Activated B cell treated with CpG ODN at 0.5 μM for 24 hours (primary cell): ENCODE measurements at regions not wholly inside any gene's neighbourhood (a gene's known extent, or its start where the extent isn't known, plus 50 kb on each side); places are given as distances from the start of the nearest gene placed in this dataset.

Experiments used
- ATAC-seq: fragments of 200-7000 bp; cut with Tn5 transposase; one replicate; pipeline ENCODE4 v1.10.0; 2021; ENCODE audit warnings: low read depth, mild to moderate bottlenecking, moderate library complexity
- CTCF ChIA-PET: fragments of 350-600 bp; sonication (Branson Sonifier 250); formaldehyde crosslinking; loops from one replicate; lab custom pipeline; 2021; ENCODE audit warnings: antibody characterized with exemption; lab: Charles Lee
- POLR2A ChIA-PET: fragments of 350-600 bp; sonication (Branson Sonifier 250); formaldehyde crosslinking; loops from one replicate; lab custom pipeline; 2021; ENCODE audit warnings: antibody characterized with exemption; lab: Charles Lee
- DNase-seq: peaks from one replicate; pipeline ENCODE4 v3.0.0; 2022
- H3K27ac Mint-ChIP-seq: one replicate; pipeline ENCODE4 v1.8.0; 2020; ENCODE audit warnings: mixed read lengths
- H3K27me3 Mint-ChIP-seq: one replicate; pipeline ENCODE4 v1.8.0; 2021; ENCODE audit warnings: mixed read lengths
- H3K36me3 Mint-ChIP-seq: one replicate; pipeline ENCODE4 v1.8.0; 2021; ENCODE audit warnings: low read depth, mixed read lengths
- H3K4me1 Mint-ChIP-seq: one replicate; pipeline ENCODE4 v1.8.0; 2021; ENCODE audit warnings: mixed read lengths
- H3K4me3 Mint-ChIP-seq: one replicate; pipeline ENCODE4 v1.8.0; 2020; ENCODE audit warnings: mild to moderate bottlenecking, mixed read lengths
- H3K9me3 Mint-ChIP-seq: one replicate; pipeline ENCODE4 v1.8.0; 2020; ENCODE audit warnings: mixed read lengths
- CTCF ChIP-seq: fragments of 200-600 bp; IDR thresholded peaks from one replicate; pipeline ENCODE4 v1.8.0; 2022; ENCODE audit warnings: antibody characterized with exemption, mild to moderate bottlenecking
- intact Hi-C: fragments of 100-400 bp; cut with micrococcal nuclease; formaldehyde crosslinking; loops from one replicate; pipeline ENCODE4 v1.15.1; 2024

GRCh38 chr3:102183186-102183585 lies 251.6 kb upstream of the ZPLD1 start:
- CTCF ChIA-PET, result interaction anchor here (1.0 kb wide), 1 partner anchor 42 kb away, joined by 3 read pairs; no protein-coding TSS in a partner anchor
- no peaks in the 10 kb centered on the region for H3K9me3 Mint-ChIP-seq
- no peak for ATAC-seq
- DNase-seq, result no peak
- H3K27ac Mint-ChIP-seq, result no peak overlapping the region
- H3K4me3 Mint-ChIP-seq, result no peak overlapping the region
- no peak for TF ChIP-seq CTCF
- POLR2A ChIA-PET, result no interaction called here
- intact Hi-C loops, result no loop called here
- no peaks in the 10 kb centered on the region for H3K4me1 Mint-ChIP-seq
- no peaks in the 10 kb centered on the region for H3K27me3 Mint-ChIP-seq
- no peaks in the 10 kb centered on the region for H3K36me3 Mint-ChIP-seq

- Mint-ChIP-seq H3K9me3 (no peaks in the 10 kb centered on the region), H3K36me3 (no peaks in the 10 kb centered on the region), H3K27me3 (no peaks in the 10 kb centered on the region), H3K4me3 (no peak overlapping the region), H3K4me1 (no peaks in the 10 kb centered on the region), H3K27ac (no peak overlapping the region)
- intact Hi-C loops, result no loop called here
- ChIA-PET CTCF (interaction anchor here (1.0 kb wide), 1 partner anchor 42 kb away, joined by 3 read pairs; no protein-coding TSS in a partner anchor), POLR2A (no interaction called here)
- no peak for DNase-seq
- no peak for ATAC-seq
- TF ChIP-seq CTCF, result no peak
These were observed 251.2 kb upstream of the ZPLD1 start for GRCh38 chr3:102183623-102184022.

- Mint-ChIP-seq H3K27ac (no peak overlapping the region), H3K9me3 (no peaks in the 10 kb centered on the region), H3K4me1 (peaks cover 9% of the 10 kb centered on the region), H3K27me3 (no peaks in the 10 kb centered on the region), H3K36me3 (no peaks in the 10 kb centered on the region), H3K4me3 (no peak overlapping the region)
- intact Hi-C loops, result loop anchor here (2.0 kb wide), 1 partner anchor 13 kb away; no protein-coding TSS in a partner anchor
- ChIA-PET CTCF (interaction anchor here (0.8 kb wide), 1 partner anchor 10 kb away, joined by 3 read pairs; no protein-coding TSS in a partner anchor), POLR2A (no interaction called here)
- no peak for TF ChIP-seq CTCF
- no peak for ATAC-seq
- DNase-seq, result no peak
These were observed 245.3 kb upstream of the ZPLD1 start for GRCh38 chr3:102189541-102189940.

GRCh38 chr3:102189956-102190723 lies 244.7 kb upstream of the ZPLD1 start:
- intact Hi-C loops, result loop anchor here (2.0 kb wide), 2 partner anchors 13 to 15 kb away; no protein-coding TSS in a partner anchor
- Mint-ChIP-seq H3K36me3 (no peaks in the 10 kb centered on the region), H3K4me3 (no peak overlapping the region), H3K4me1 (peaks cover 11% of the 10 kb centered on the region), H3K9me3 (no peaks in the 10 kb centered on the region), H3K27ac (no peak overlapping the region), H3K27me3 (no peaks in the 10 kb centered on the region)
- ChIA-PET POLR2A (no interaction called here), CTCF (interaction anchor here (0.8 kb wide), 1 partner anchor 10 kb away, joined by 3 read pairs; no protein-coding TSS in a partner anchor)
- TF ChIP-seq CTCF, result no peak
- ATAC-seq, result no peak
- no peak for DNase-seq

DNA sequence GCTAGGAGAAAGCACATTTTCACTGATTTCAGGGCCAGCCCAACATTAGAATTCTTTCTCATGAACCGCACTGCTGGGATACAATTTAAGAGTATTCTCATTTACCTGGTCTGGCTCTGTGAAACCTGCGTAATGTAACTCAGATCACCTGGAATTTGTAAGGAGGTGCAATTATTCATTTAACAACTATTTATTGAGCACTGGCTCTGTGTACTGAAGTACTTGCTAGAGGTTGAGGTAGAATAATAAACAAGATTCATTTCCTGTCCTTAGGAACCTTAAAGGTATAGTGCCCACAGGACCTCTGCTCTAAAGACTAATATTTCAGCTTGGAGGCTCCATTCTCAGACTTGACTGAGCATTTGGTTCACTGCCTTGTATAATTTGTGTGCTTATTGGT lies 242.2 kb upstream of the ZPLD1 start:
- H3K27ac Mint-ChIP-seq, result no peak overlapping the region
- no peaks in the 10 kb centered on the region for H3K36me3 Mint-ChIP-seq
- H3K27me3 Mint-ChIP-seq, result no peaks in the 10 kb centered on the region
- no peak for TF ChIP-seq CTCF
- ChIA-PET POLR2A (no interaction called here), CTCF (no interaction called here)
- DNase-seq (no peak), ATAC-seq (no peak)
- H3K9me3 Mint-ChIP-seq, result no peaks in the 10 kb centered on the region
- H3K4me1 Mint-ChIP-seq, result peaks cover 11% of the 10 kb centered on the region
- intact Hi-C loops, result no loop called here
- no peak overlapping the region for H3K4me3 Mint-ChIP-seq
